HG03432 (cell line): ENCODE measurements at regions not wholly inside any gene's neighbourhood (a gene's known extent, or its start where the extent isn't known, plus 50 kb on each side); places are given as distances from the start of the nearest gene placed in this dataset.
A peak's percentile ranks its signal among the peaks of the same experiment; 100 is the strongest.
"Not testable (repeated sequence)": the region's sequence is repeated elsewhere in the genome, so short reads cannot be mapped to it uniquely, and the experiment has no call there.

Experiments used
- ATAC-seq: cut with Tn5 transposase; IDR thresholded peaks from one replicate; pipeline ENCODE4 v1.9.1; 2021; ENCODE audit warnings: mild to moderate bottlenecking, moderate library complexity; ENCODE audit not compliant: unreplicated experiment

DNA sequence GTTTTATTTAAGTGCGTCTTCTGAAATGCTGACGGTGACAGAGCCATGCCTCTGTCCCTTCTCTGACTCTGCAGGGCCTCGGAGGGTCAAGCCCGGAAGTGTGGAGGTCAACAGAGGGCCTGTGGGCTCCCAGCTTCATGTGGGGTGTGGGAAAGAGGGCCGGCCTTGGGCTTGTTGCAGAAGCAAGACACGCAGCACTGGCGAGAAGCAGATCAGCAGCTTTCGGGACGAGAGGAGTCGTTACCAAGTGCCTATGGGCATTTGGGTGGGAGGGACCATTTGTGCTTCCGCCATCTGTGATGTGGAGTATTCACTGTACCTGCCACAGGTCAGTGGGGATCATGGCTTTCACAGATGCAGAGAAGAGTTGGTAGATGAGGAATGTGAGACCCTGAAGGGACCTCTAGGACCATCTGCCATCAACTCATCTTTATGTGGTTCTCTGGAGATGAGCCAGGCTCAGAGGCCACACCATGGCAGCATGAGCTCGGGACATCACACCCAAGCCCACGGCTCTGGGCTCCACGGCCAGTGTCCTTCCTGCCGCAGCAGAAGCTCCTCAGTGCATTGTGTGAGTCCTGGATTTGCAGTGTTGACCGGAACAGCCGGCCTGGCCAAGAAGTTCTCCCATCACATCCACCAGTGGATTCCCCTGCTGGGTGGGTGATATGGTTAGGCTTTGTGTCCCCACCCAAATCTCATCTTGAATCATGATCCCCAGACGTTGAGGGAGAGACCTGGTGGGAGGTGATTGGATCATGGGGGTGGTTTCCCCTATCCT, 590.7 kb downstream of the TBC1D22A start:
- ATAC-seq: no peak

DNA sequence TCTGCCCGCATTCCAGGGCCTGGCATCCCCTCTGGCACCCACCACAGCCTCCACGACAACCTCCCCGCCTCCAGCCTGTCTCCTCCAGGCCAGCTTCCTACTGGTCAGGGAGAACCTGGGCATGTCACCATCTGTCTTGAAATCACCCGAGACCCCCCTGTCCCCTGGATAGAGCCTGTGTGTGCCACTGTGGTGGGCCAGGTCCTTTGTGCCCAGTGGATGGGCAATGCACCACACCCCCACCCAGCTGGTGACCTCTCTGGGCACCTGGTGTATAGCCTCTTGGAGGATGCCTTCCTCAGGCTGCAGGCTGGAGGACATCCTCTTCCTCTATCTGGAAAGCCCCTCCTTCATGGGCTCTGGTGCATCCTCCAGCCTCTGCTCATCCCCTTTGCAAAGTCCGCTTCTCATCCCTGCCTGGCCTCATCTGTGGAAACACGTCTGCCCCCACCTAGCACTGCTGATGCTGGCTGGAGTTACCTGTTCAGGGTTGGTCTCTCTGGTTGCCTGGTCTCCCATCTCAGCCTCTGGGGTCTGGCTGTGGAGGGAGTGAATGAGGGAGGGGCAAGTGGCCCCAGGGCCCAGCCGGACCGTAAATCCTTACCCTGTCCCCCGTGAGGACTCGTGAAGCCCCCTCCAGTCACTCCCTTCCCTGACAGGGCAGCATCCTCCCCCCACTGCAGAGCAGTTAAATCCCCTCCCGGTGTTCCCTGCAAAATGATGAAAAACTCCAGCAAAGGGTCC, 589.6 kb downstream of the TBC1D22A start:
- no peak for ATAC-seq

DNA sequence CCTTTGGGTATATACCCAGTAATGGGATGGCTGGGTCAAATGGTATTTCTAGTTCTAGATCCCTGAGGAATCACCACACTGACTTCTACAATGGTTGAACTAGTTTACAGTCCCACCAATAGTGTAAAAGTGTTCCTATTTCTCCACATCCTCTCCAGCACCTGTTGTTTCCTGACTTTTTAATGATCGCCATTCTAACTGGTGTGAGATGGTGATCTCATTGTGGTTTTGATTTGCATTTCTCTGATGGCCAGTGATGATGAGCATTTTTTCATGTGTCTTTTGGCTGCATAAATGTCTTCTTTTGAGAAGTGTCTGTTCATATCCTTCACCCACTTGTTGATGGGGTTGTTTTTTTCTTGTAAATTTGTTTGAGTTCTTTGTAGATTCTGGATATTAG, 583.8 kb downstream of the TBC1D22A start:
- not testable (repeated sequence) for ATAC-seq

DNA sequence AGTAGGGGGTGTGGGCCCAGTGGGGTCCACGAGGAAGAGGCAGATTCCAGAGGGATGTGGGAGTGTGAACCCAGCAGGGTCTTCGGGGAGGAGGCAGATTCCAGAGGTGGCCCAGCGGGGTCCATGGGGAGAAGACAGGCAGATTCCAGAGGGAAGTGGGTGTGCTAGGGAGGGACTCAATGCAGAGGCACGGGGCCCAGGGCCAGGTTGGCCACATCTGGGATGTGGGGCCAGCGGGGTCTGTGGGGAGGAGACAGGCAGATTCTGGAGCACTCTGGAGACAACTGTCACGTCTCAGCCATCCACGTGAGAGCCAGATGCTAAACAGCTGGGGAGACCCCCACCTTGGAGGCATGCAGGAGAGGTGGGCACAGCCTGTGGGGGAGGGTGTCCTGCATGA, 582.6 kb downstream of the TBC1D22A start:
- ATAC-seq: no peak

DNA sequence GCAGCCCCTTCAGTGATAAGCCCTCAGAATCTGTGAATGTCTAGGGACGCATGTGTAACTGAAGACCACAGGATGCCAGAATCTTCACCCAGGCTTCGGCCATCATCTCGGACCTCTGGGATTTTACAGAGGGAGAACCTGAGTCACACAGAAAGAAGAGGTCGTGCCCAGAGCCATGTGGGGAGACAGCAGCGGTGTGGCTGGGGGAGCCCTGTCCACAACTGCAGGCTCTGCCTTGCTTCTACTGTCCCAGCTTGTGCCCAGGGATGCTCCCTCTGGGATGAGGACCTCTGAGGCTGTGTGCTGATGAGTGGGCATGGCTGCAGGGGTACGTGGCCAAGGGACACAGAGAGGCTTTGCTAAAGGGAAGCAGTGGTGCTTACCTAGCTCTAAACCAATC, 582.0 kb downstream of the TBC1D22A start:
- ATAC-seq: no peak

DNA sequence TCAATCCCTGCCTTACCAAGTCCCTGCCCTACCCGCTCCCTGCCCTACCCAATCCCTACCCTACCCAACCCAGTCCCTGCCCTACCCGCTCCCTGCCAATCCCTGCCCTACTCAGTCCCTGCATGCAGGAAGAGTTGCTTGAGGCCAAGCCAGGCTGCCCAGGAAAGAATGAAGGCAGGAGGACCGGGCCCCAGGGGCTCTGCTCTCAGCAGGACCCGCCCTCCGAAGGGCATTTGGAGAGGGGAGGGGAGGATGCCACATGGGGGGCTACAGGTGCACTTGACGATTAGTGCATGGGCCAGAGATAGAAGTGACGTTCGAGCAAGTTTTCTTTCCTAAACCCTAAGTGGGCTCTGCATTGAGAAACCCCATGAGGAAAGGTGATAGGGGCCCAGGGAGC, 581.2 kb downstream of the TBC1D22A start:
- ATAC-seq: no peak

DNA sequence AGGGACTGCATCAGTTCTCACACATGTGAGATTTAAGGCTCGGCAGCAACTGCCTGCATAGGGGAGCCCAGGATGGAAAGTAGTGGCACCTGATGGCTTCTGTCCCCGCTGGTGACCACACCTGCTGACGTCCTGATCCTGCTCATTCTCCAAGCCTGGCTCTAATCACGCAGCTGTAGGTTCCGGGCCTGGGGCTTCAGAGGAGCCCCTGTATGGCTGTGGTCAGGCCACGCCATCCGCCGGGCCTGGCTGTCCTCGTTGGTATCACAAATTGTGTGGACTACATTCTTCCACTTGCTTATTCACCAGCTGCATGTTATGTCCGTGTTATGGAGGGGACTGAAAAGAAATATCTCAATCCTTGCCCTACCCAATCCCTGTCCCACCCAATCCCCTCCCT, 580.0 kb downstream of the TBC1D22A start:
- no peak for ATAC-seq

DNA sequence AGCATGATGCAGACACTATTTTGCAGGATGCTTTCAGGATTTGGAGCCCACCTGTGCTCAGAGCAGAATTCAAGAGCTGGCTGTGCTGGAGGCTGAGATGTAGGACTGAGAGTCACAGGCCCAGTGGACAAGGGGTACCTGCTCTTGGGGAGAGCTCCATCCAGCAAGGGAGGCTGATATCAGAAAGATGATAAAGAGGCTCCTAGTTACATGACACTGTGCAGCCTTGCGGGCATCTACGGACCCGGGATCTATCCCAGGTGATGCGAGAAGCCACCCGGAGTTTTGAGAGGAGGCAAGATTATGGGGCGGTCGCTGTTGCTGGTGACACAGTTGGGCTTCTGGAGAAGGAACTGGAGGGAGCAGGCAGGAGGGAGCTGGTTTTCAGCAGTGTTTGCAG, 579.0 kb downstream of the TBC1D22A start:
- ATAC-seq: no peak

DNA sequence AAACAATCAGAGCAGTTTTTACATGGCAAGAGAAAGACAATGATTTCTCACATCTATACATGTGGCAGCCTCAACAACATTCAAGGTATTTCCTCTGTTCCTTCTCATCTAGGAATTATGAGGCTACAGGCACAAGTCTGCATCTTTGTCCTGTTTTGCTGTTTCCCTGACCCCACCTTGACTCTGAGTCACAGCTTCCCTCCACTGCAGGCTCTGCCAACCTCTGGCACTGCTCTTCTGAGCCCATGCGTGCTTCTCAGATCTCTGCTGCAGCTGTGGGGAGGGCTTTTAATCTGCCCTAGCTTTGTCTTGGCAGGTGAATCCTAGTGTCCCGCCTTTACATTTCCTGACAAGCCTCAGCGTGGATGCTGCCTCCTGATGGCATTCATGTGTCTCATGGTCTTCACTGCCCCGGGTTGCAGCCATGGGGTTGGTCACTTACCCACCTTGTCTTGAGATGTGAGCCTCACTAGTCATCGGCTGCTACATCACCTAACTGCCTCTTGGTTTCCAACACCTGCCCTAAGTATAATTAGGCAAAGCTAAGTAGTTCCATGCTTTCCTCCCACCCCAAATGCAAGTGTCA, 578.5 kb downstream of the TBC1D22A start:
- ATAC-seq: no peak

DNA sequence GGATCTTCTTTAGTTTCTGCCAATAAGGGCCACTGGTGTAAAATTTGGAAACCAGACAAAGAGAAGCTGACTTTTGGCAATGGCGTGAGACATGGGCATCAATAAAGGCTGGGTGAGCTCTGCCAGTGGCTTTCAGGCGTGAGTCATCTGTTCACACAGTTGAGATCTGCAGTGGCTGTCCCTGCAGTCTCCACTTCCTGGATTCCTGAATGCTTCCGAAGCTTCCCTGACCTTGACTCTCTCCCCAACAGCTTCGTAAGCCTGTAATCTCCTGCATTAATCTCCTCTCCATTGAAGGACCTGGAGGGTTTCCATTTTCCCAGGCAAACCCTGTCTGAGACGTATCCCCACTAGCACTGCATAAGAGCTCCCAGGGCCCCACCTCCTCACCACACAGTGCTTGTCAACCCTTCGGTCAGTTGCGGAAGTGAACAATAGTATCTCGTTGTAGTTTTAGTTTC, 574.7 kb downstream of the TBC1D22A start:
- ATAC-seq: peak; percentile 51

DNA sequence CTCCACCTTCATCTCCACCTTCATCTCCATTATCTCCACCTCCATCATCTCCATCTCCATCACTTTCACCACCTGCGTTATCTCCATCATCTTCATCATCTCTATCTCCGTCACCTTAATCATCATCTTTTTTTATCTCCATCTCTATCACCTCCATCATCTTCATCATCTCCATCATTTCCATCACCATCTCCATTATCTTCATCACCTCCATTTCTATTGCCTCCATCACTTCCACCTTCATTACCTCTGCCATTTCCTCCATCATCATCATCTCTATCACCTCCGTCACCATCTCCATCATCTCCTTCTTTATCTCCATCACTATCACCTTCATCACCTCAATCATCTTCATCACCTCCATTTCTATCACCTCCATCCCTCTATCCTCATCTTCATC, 573.5 kb downstream of the TBC1D22A start:
- no peak for ATAC-seq

DNA sequence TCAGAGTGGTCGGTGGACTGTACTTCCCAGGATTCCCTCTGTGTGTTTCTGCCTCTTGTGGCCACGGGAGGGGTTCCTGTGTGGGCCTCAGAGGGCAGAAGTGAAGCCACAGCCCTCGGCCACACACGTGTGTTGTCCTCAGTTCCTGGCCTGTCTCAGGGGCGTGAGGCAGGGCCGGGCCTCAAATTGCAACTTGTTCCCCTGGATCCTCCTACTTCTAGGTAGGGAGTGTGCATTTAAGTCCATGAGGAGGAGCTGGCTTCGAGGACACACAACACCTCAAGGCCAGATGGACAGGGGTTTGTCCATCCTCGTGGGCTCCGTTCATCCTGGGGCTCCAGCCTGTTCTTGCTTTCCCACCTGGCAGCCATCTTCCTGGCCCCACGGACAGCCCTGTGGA, 573.0 kb downstream of the TBC1D22A start:
- ATAC-seq: no peak

DNA sequence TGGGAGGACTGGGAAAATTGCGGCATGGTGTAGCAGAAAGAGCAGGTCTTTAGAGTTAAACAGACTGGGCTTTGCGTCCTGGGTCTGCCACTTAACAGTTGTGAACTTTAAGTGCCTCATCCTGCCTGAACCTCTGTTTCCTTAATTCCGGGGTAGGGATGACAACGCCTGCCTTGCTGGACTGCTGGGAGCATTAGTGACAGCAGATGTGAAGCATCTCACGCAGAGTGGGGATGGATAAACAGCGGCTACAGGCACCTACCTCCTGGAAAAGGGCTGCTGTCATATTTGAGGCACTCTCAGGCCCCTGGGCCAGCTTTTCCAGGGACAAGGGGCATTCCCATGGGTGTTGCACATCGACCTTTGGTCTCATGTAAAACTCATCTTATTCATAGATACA, 572.2 kb downstream of the TBC1D22A start:
- ATAC-seq: no peak

DNA sequence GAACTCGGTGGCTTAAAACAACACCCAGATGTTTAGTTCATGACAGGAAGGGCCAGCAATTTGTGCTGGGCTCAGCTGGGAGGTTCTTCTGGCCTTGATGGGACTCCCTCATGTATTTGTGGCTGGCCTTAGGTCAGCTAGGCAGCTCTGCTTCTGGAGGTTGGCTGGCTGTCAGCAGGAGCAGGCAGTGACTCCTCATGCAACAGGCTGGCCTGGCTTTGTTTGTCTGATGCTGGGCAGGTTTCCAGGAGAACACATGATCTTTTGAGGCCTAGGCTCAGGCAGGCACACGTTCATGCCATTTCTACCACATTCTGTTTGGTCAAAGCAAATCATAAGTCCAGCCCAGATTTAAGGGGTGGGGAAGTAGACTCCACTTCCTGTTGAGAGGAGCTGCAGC, 571.2 kb downstream of the TBC1D22A start:
- ATAC-seq: no peak

DNA sequence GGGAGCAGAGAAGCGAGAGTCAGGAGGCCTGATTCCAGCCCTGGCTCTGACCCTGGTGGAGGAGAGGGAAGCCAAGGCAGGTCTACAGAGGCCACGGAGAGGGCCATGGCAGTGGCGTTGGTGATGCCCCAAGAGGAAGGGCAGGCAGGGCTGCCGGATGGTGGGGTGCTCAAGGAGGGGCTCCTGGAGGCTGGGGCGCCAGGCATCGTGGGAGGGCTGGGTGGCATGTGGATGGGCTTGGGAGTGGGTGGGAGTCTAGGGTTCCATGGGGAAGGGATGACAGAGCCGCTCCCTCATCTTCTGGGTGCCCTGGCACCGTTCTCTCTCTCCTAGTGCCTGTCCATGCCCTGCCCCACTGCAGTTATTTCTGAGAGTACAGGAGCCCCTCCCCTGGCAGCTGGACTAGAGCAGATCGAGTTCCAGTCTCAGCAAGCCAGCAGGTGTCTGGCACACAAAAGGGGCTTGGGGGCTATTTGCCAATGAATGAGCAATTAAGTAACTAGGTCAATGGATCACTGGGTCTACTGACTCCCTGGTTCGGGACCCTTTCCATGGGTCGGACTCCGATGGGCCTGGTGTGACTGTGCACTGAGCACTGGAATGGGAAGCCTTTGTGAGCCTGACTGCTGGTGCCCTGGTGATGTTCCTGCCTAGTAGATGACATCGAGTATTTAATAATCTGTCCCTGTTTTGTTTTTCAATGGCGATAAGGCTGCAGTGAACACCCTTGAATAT, 570.0 kb downstream of the TBC1D22A start:
- ATAC-seq: no peak

DNA sequence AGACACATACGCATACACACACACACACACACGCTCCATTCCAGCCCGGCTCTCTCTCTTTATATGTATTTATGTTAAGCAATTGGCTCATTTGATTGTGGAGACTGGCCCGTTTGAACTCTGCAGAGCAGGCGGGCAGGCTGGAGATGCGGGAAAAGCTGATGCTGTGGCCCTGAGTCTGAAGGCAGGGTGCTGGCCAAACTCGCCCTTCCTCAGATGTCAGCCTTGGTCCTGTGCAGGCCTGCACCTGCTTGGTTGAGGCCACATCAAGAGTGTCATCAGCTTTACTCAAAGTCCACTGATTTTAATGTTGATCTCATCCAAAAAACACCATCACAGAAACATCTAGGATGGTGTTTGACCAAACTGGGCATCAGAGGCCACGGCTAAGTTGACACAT, 569.3 kb downstream of the TBC1D22A start:
- no peak for ATAC-seq

DNA sequence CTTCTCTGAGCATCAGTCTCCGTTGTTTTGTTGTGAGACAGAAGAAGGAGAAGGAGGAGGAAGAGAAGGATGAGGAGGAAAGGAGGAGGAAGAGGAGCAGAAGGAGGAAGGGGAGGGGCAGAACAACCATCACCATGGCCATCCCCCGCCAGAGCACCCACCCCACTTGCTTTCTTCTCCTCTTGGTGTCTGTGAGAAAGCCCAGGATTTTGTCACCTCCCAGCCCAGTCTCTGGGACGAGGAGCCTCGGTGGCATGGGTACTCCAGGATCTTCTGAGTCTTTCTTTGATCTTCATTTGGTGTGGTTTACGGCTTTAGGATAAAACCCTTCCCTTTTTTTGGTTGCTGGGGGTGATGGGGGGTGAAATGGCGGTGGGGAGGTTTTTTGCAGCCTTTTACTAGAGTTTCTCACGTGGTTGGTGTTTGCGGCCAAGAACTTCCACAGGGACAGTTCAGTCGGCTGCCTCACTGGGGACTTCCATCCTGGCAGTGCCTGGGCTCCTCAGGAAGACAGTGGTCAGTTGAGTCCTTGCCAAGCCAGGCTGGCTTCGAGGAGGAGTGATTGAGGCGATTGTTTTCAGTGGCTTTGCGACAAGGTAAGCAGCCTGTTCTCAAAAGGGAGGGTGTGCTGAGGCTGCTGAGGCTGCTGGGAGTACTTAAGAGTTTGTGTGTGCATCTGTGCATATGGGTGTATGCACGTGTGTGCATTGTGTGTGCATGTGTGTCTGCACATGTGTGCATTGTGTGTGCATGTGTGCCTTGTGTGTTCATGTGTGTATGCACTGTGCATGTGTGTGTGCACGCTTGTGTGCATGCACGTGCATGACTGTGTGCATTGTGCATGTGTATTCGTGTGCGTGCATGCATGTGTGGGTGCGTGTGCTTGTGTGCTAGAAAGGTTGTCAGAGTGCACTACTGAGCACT, 567.5 kb downstream of the TBC1D22A start:
- ATAC-seq: no peak

DNA sequence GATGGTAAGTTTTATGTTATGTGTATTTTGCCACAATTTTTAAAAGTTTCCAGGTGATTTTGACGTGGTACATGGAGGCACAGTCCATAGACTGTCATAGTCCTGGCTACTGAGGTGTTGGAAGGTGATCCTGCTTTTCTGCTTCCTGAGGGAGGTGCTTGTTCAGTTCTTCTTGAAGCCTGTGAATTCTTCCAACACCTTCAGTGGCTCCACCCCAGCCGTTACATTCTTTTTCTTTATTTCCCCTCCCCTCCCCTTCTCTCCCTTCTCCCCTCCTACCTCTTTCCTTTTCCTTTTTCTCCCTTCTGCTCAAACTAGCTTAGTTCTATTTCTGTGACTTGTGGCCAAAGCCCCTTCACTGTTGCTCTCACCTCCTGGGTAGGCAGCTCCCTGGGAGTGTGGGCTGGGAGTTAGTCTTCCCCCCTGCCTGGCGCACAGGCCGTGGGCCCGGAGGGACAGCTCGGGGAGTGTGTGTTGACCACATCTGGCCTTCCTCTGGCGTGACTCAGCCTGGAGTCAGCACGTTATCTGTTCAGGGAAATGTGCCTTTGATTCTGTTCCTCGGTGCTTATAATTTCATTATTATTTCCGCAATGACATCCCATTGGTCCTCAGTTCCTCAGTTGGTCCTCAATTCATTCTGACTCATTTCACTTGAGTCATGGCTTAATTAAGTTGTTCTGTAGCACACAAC, 566.2 kb downstream of the TBC1D22A start:
- ATAC-seq: no peak

DNA sequence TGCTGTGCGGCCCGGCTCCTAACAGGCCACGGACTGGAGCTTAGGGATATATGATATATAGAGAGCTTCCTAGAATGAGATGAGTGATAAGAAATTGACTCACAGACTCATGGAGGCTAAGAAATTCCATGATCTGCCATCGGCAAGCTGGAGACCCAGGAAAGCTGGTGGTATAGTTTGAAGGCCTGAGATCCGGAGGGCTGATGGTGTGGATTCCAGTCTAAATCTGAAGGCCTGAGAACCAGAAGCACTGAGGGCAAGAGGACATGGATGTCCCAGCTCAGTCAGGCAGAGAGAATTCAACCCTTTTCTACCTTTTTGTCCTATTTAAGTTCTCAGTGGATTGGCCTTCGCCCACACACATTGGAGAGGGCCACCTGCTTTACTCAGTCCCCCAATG, 564.8 kb downstream of the TBC1D22A start:
- no peak for ATAC-seq

DNA sequence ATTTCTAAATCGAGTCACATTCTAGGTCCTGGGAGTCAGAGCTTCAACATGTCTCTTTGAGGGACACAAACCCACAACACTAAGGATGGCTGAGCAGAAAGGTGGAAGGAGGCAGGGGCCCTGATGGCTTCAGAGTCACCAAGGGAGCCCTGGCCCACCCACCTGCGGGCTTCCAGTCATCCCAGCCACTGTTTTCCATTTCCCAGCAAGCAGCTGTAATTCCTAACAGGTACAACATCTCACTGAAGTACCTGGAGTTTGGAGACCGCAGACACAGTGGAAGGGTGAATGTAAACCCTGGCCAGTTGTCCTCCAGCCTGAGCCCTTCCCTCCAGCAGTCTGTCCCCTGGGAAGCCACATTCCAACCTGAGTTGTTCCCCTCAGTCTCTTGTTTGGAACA, 562.8 kb downstream of the TBC1D22A start:
- ATAC-seq: no peak
